RWPE2 (cell line): ENCODE measurements at regions not wholly inside any gene's neighbourhood (a gene's known extent, or its start where the extent isn't known, plus 50 kb on each side); places are given as distances from the start of the nearest gene placed in this dataset.
A peak's percentile ranks its signal among the peaks of the same experiment; 100 is the strongest.

ENCODE experiments used
- ATAC-seq: fragments of 200-7000 bp; cut with Tn5 transposase; 3 replicates; pipeline ENCODE4 v1.9.1; 2021; ENCODE audit warnings: low read depth
- DNase-seq: peaks from one replicate; pipeline ENCODE4 v3.0.0-alpha.2; 2020; ENCODE audit warnings: low spot score
- H3K27ac ChIP-seq: fragments of 450-650 bp; 2 replicates; pipeline ENCODE4 v1.5.1; 2017; ENCODE audit warnings: mild to moderate bottlenecking; ENCODE audit not compliant: poor library complexity, severe bottlenecking
- H3K27me3 ChIP-seq: fragments of 250-450 bp; sonication (Bioruptor Pico); 2 replicates; pipeline ENCODE4 v1.5.1; 2021; ENCODE audit warnings: mild to moderate bottlenecking, moderate library complexity; ENCODE audit not compliant: insufficient read depth, poor library complexity, severe bottlenecking
- H3K36me3 ChIP-seq: fragments of 250-450 bp; sonication (Bioruptor Pico); 2 replicates; pipeline ENCODE4 v1.5.1; 2020; ENCODE audit warnings: low read depth, mild to moderate bottlenecking, moderate library complexity
- H3K4me1 ChIP-seq: fragments of 250-450 bp; sonication (Bioruptor Pico); 2 replicates; pipeline ENCODE4 v1.5.1; 2021; ENCODE audit warnings: mild to moderate bottlenecking, moderate library complexity; ENCODE audit not compliant: insufficient read depth, poor library complexity, severe bottlenecking
- H3K4me3 ChIP-seq: fragments of 250-450 bp; sonication (Bioruptor Pico); 2 replicates; pipeline ENCODE4 v1.5.1; 2021; ENCODE audit warnings: mild to moderate bottlenecking, moderate library complexity; ENCODE audit not compliant: severe bottlenecking
- H3K9me3 ChIP-seq: fragments of 250-450 bp; sonication (Bioruptor Pico); 2 replicates; pipeline ENCODE4 v1.5.1; 2021; ENCODE audit warnings: mild to moderate bottlenecking, moderate library complexity; ENCODE audit not compliant: severe bottlenecking
- CTCF ChIP-seq: fragments of 450-650 bp; IDR thresholded peaks from one replicate; pipeline ENCODE4 v1.5.1; 2017; ENCODE audit warnings: mild to moderate bottlenecking, moderate library complexity; ENCODE audit not compliant: poor library complexity, severe bottlenecking

GRCh38 chr17:36868777-36869176, 68.5 kb upstream of the LHX1 start:
- Histone ChIP-seq H3K36me3 (no peaks in the 10 kb centered on the region), H3K9me3 (no peaks in the 10 kb centered on the region), H3K27me3 (no peaks in the 10 kb centered on the region), H3K4me3 (no peak overlapping the region), H3K27ac (no peak overlapping the region), H3K4me1 (no peaks in the 10 kb centered on the region)
- DNase-seq: no peak
- no peak for TF ChIP-seq CTCF
- ATAC-seq: no peak

DNA sequence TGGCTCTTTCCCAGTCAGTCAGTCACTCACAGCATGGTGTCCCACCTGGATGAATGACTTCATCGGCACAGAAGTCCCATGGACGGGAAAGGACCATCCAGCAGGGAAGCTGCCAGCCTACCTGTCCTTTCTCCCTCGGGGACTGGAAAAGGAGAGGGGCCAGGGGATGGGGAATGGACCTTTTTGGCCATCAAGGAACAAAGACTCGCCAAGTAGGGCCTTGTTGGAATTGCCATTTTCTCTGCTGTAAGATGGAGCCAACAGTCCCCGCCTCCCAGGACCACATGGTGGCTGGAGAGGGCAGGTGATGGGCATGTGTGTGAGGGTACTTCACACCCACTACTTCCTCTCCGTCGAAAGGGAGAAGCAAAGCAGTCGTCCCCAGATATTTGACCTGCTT, 67.8 kb upstream of the LHX1 start:
- no peak for DNase-seq
- ATAC-seq: no peak

DNA sequence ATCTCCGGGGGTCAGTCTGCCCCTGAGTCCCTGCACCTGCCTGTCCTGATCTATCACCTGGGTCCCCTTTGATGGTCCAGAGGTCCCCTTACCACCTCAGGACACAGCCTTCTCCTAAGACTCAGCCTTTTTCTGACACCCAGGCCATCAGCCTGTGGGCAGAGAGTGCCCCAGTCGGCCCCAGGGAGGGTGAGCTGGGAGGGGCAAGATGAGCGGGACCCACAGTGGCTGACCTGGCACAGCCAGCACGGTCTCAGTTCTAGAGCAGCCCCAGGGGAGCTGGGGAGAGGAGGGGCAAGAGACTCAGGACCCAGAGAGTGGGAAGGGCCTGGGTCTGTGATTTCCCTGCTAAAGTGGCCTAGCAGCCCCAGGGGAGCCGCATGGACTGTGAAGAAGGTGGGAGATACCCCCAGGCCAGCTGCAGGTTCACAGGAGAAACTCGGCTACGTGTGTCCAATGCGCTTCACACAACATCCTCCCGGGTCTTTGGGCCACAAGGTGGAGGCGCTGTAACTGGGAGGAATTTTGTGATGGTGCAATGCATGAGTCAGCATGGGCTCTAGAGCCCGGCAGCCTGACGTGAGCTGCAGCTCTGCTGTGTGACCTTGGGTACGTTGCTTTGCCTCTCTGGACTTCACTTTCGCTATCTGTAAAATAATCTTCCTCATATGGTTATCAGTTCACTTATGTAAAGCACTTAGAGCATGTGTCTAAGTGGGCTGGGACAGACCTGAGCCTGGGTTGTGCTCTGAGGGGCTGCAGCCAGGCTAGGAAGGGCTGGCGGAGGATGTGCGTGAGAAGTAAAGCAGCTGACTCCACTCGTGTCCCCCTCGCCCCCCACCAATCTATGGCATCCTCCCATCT, 67.2 kb upstream of the LHX1 start:
- Histone ChIP-seq H3K4me3 (no peak overlapping the region), H3K27me3 (no peaks in the 10 kb centered on the region), H3K27ac (no peak overlapping the region), H3K36me3 (no peaks in the 10 kb centered on the region), H3K4me1 (no peaks in the 10 kb centered on the region), H3K9me3 (no peaks in the 10 kb centered on the region)
- DNase-seq (no peak), ATAC-seq (peak; percentile 54; the same call in 1 of the 3 replicates)
- no peak for TF ChIP-seq CTCF

More for the DNA sequence above, 67.8 kb upstream of the LHX1 start:
- Histone ChIP-seq H3K36me3 (no peaks in the 10 kb centered on the region), H3K27ac (no peak overlapping the region), H3K4me1 (no peaks in the 10 kb centered on the region), H3K9me3 (no peaks in the 10 kb centered on the region), H3K27me3 (no peaks in the 10 kb centered on the region), H3K4me3 (no peak overlapping the region)
- TF ChIP-seq CTCF: no peak

DNA sequence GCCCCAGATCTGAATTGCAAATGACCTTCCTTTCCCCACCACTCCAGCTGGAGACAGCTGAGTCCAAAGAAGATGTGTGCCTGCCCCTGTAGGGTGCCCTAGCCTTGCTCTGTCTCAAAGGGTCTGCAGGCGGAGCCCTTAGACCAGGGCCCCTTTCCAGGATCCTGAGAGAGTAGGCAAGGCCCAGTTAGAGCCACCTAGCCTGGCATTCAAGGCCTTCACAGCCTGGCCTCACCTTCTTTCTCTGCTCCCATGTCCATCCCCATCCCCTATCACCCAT, 66.6 kb upstream of the LHX1 start:
- ATAC-seq (no peak), DNase-seq (no peak)
- H3K27me3 ChIP-seq: no peaks in the 10 kb centered on the region
- no peak overlapping the region for H3K27ac ChIP-seq
- no peaks in the 10 kb centered on the region for H3K4me1 ChIP-seq
- no peaks in the 10 kb centered on the region for H3K36me3 ChIP-seq
- no peaks in the 10 kb centered on the region for H3K9me3 ChIP-seq
- TF ChIP-seq CTCF: no peak
- no peak overlapping the region for H3K4me3 ChIP-seq

DNA sequence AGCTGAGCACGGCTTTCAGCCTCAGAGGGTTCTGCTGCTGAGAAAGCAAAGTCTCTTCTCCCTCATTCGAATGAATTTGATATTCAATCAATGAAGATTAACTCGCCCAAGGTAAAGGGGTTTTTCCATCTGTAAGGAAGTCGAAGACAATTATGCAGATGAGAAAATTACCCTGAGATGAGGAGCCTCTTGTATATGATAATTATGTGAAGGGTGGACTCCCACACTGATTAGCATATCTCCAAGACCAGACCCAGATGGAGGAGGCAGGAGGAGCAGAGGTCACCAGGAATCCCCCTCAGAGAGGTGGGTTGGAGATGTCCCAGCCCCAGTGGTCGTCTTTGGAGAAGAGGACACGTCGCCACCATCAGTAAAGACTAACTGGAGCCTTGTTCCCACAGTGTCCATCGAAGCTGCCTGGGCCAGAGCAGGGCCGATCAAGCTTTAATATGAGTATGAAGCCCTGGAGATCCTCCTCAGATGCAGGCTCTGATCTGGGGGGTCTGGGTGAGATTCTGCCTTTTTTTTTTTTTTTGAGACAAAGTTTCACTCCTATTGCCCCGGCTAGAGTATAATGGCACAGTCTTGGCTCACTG, 61.5 kb upstream of the LHX1 start:
- no peak for DNase-seq
- no peak overlapping the region for H3K4me3 ChIP-seq
- H3K36me3 ChIP-seq: no peaks in the 10 kb centered on the region
- no peaks in the 10 kb centered on the region for H3K9me3 ChIP-seq
- no peaks in the 10 kb centered on the region for H3K27me3 ChIP-seq
- H3K4me1 ChIP-seq: no peaks in the 10 kb centered on the region
- no peak overlapping the region for H3K27ac ChIP-seq
- TF ChIP-seq CTCF: no peak
- ATAC-seq: no peak
